OCI-LY1 (cell line): ENCODE measurements at regions not wholly inside any gene's neighbourhood (a gene's known extent, or its start where the extent isn't known, plus 50 kb on each side); places are given as distances from the start of the nearest gene placed in this dataset.

Source experiments
- CTCF ChIP-seq: fragments of 200-600 bp; sonication (generic), shearing (Covaris generic); IDR thresholded peaks from 2 replicates; pipeline ENCODE4 v1.5.1; 2017; ENCODE audit warnings: mild to moderate bottlenecking, antibody characterized with exemption, low read length, moderate library complexity, mixed read lengths
- EZH2 ChIP-seq: fragments of 200-600 bp; sonication (generic), shearing (Covaris generic); IDR thresholded peaks from 2 replicates; pipeline ENCODE4 v1.8.0; 2017; ENCODE audit warnings: borderline replicate concordance, mixed run types, mild to moderate bottlenecking, antibody characterized with exemption, low read length, moderate library complexity, mixed read lengths

GRCh38 chr10:29737074-29737593, 102.4 kb upstream of the SVIL start:
- TF ChIP-seq CTCF (no peak), EZH2 (no peak)
